Common myeloid progenitor, CD34-positive (primary cell): ENCODE measurements at regions not wholly inside any gene's neighbourhood (a gene's known extent, or its start where the extent isn't known, plus 50 kb on each side); places are given as distances from the start of the nearest gene placed in this dataset.

ENCODE experiments used
- CTCF ChIA-PET: fragments of 350-600 bp; sonication (Branson Sonifier 250); formaldehyde crosslinking; loops from one replicate; lab custom pipeline; 2021; ENCODE audit warnings: antibody characterized with exemption; lab: Charles Lee
- POLR2A ChIA-PET: fragments of 350-600 bp; sonication (Branson Sonifier 250); formaldehyde crosslinking; loops from one replicate; lab custom pipeline; 2021; ENCODE audit warnings: antibody characterized with exemption; lab: Charles Lee
- DNase-seq, 3 donors: peaks; one replicate each; pipeline versions ENCODE4 v3.0.0 to v3.0.0-alpha.2; 2013
- H3K27ac ChIP-seq, 2 experiments: 1 replicate in 1 of 2; 2 replicates in 1 of 2; pipeline ENCODE4 v1.7.0; 2013; ENCODE audit warnings: inconsistent platforms in 2 of 2, low read length in 2 of 2, mild to moderate bottlenecking in 2 of 2, low read depth in 1 of 2, moderate library complexity in 1 of 2; ENCODE audit not compliant: severe bottlenecking in 2 of 2, insufficient read depth in 1 of 2, poor library complexity in 1 of 2
- H3K27me3 ChIP-seq, 5 experiments: replicated peaks in 2 of 5; 1 replicate in 3 of 5; 2 replicates in 2 of 5; pipeline versions ENCODE4 v1.6.1 to v1.7.0; 2013; ENCODE audit warnings: low read length in 4 of 5, mild to moderate bottlenecking in 2 of 5, moderate library complexity in 2 of 5, inconsistent platforms in 1 of 5; ENCODE audit not compliant: insufficient read depth in 5 of 5, control insufficient read depth in 4 of 5
- H3K36me3 ChIP-seq, 4 experiments: 1 replicate in 2 of 4; 2 replicates in 2 of 4; pipeline versions ENCODE4 v1.6.1 to v1.7.0; 2013; ENCODE audit warnings: low read length in 3 of 4, control low read depth in 1 of 4, mild to moderate bottlenecking in 1 of 4; ENCODE audit not compliant: control insufficient read depth in 4 of 4, insufficient read depth in 4 of 4
- H3K4me1 ChIP-seq, 4 experiments: 1 replicate in 3 of 4; 2 replicates in 1 of 4; pipeline versions ENCODE4 v1.6.1 to v1.7.1; 2013; ENCODE audit warnings: low read length in 3 of 4, mild to moderate bottlenecking in 3 of 4, control low read depth in 1 of 4, inconsistent platforms in 1 of 4, moderate library complexity in 1 of 4; ENCODE audit not compliant: control insufficient read depth in 4 of 4, insufficient read depth in 4 of 4; ENCODE audit errors: control extremely low read depth in 1 of 4
- H3K4me3 ChIP-seq, 7 experiments: 1 replicate in 4 of 7; 2 replicates in 3 of 7; pipeline versions ENCODE4 v1.5.1 to v1.7.0; 2013; ENCODE audit warnings: mild to moderate bottlenecking in 7 of 7, low read length in 6 of 7, moderate library complexity in 6 of 7, inconsistent platforms in 2 of 7, low read depth in 2 of 7, control low read depth in 1 of 7; ENCODE audit not compliant: insufficient read depth in 4 of 7, control insufficient read depth in 1 of 7; ENCODE audit errors: extremely low read depth in 1 of 7
- H3K9me3 ChIP-seq, 5 experiments: 1 replicate in 4 of 5; 2 replicates in 1 of 5; pipeline versions ENCODE4 v1.6.1 to v1.7.1; 2013; ENCODE audit warnings: low read length in 4 of 5, mild to moderate bottlenecking in 2 of 5, inconsistent platforms in 1 of 5, low read depth in 1 of 5, moderate library complexity in 1 of 5; ENCODE audit not compliant: control insufficient read depth in 4 of 5, insufficient read depth in 2 of 5; ENCODE audit errors: control extremely low read depth in 1 of 5
- WGBS: methylation state at CpG from one replicate; pipeline ENCODE4 v1.1.5; 2013; ENCODE audit not compliant: insufficient coverage; 5-methylcytosine and 5-hydroxymethylcytosine counted together

DNA sequence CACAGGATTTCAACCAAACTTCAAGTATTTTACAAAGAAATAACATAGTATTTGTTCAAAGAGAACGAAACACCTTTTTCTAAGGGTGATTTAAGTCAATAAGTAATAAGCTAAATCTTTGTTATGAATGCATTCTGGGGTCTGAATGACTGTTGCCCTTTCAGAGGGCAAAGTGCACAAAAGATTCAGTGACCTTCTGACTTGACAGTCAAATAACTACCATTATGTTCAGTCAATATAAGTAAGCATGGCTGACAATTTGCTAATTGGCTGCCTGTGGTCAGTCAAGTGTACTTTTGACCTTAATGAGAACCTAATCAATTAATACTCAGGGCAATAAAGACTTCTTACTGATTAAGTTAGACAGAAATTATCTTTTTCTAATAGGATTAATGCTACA is 133.1 kb upstream of the NANOGP8 start:
- ChIA-PET POLR2A (no interaction called here), CTCF (no interaction called here)
- H3K4me1 ChIP-seq = no peaks in the 10 kb centered on the region
- WGBS = no CpG with 5 or more reads among the region's 1 CpG
- H3K27ac ChIP-seq = no peak overlapping the region
- H3K27me3 ChIP-seq = no peaks in the 10 kb centered on the region
- DNase-seq = no peak
- H3K9me3 ChIP-seq = peaks cover 0 to 2% (median 0%) of the 10 kb centered on the region in 5 experiments
- no peaks in the 10 kb centered on the region for H3K36me3 ChIP-seq
- no peak overlapping the region for H3K4me3 ChIP-seq

DNA sequence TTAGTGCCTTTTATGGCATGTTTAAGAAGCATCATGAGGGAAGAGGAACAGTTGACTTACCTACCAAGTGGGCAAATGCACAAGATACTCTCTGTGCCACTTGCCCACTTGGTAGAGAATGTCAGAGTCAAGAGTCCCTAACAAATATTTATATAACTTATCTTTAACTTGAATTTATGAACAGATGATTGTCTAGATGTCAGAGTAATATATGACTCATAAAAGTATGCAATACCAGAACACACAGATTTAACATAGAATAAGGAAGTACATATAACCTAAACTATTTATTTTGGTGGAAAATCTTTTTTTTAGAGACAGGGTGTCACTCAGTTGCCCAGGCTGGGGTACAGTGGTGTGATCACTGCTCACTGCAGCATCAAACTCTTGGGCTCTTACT is 130.0 kb upstream of the NANOGP8 start:
- ChIA-PET CTCF (no interaction called here), POLR2A (no interaction called here)
- Histone ChIP-seq H3K27me3 (no peaks in the 10 kb centered on the region), H3K4me1 (no peaks in the 10 kb centered on the region), H3K4me3 (no peak overlapping the region), H3K36me3 (no peaks in the 10 kb centered on the region), H3K9me3 (no peaks in the 10 kb centered on the region), H3K27ac (no peak overlapping the region)
- DNase-seq = no peak

GRCh38 chr15:35211240-35211902 is 126.3 kb upstream of the NANOGP8 start:
- Histone ChIP-seq H3K9me3 (no peaks in the 10 kb centered on the region), H3K27ac (no peak overlapping the region), H3K4me1 (no peaks in the 10 kb centered on the region), H3K4me3 (no peak overlapping the region), H3K27me3 (no peaks in the 10 kb centered on the region), H3K36me3 (no peaks in the 10 kb centered on the region)
- ChIA-PET CTCF (interaction anchor here (0.7 kb wide), 1 partner anchor 637 kb away, joined by 3 read pairs; no protein-coding TSS in a partner anchor), POLR2A (no interaction called here)
- DNase-seq = no peak

DNA sequence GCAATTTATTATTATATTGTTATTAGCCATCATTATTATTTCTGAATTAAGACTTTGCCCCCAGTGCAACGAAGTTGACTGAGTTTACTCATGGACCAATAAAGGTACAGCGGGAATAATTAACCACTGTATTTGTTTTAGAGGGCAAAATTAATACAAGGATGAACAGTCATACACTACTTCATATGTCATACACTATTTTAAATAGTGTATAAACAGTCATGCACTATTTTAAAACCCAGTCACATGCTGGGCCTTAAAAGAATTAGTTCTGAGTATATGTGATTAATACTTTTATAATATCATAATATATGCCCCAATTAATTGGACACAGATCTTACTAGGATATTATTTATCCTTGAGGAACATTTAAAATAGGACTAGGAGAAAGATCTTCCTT is 125.3 kb upstream of the NANOGP8 start:
- no peaks in the 10 kb centered on the region for H3K4me1 ChIP-seq
- WGBS = no CpG with 5 or more reads among the region's 2 CpGs
- no peak overlapping the region for H3K4me3 ChIP-seq
- no peaks in the 10 kb centered on the region for H3K36me3 ChIP-seq
- H3K27ac ChIP-seq = no peak overlapping the region
- DNase-seq = no peak
- POLR2A ChIA-PET = no interaction called here
- CTCF ChIA-PET = no interaction called here
- no peaks in the 10 kb centered on the region for H3K27me3 ChIP-seq
- no peaks in the 10 kb centered on the region for H3K9me3 ChIP-seq

DNA sequence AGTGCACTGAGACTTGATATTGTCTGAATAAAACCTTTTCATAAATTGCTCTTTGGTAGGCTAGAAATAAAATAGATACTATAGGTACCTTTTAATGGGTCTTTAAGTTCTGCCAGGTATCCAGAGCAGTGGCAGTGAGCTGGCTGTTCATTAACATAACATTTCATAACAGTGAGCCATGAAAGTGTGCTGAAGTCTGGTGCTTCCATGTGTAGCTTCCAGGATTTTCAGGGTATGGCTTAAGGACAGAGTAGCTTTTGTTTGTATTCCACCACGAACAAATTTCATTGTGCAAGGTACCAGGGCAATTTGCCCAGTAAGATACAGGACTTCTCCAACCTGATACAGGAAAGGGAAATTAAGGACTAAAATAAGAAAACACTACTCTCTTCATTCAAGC is 124.7 kb upstream of the NANOGP8 start:
- H3K4me3 ChIP-seq = no peak overlapping the region
- no peaks in the 10 kb centered on the region for H3K36me3 ChIP-seq
- H3K27me3 ChIP-seq = no peaks in the 10 kb centered on the region
- no peak overlapping the region for H3K27ac ChIP-seq
- no peak for DNase-seq
- CTCF ChIA-PET = no interaction called here
- H3K4me1 ChIP-seq = no peaks in the 10 kb centered on the region
- POLR2A ChIA-PET = no interaction called here
- no peaks in the 10 kb centered on the region for H3K9me3 ChIP-seq
- no CpG with 5 or more reads among the region's 1 CpG for WGBS

DNA sequence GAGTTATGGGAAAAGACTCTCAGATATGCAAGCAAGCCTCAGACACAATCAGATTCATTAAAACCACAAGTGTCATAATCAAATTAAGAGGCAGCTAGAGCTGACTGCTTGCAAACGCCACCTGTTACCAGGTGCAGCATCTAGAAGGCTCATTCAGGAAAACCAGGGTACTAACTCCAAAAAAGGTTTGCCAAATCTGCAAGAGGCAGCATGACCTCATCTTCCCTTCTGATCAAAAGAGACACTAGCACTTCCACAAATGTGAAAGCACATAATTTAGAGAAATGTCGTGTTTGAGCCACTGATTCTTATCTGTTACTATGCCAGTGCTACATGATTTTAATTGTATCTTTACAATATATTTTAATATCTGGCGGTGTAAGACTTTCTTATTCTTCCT is 123.3 kb upstream of the NANOGP8 start:
- Histone ChIP-seq H3K9me3 (no peaks in the 10 kb centered on the region), H3K4me3 (no peak overlapping the region), H3K36me3 (no peaks in the 10 kb centered on the region), H3K4me1 (no peaks in the 10 kb centered on the region), H3K27me3 (no peaks in the 10 kb centered on the region), H3K27ac (no peak overlapping the region)
- 88% methylated on average over 1 of the region's 3 CpGs for WGBS
- ChIA-PET POLR2A (no interaction called here), CTCF (no interaction called here)
- no peak for DNase-seq

GRCh38 chr15:35206060-35206675 is 121.1 kb upstream of the NANOGP8 start:
- Histone ChIP-seq H3K27me3 (no peaks in the 10 kb centered on the region), H3K9me3 (no peaks in the 10 kb centered on the region), H3K4me3 (no peak overlapping the region), H3K36me3 (no peaks in the 10 kb centered on the region), H3K27ac (no peak overlapping the region), H3K4me1 (no peaks in the 10 kb centered on the region)
- CTCF ChIA-PET = no interaction called here
- no CpG with 5 or more reads among the region's 2 CpGs for WGBS
- no peak for DNase-seq
- POLR2A ChIA-PET = no interaction called here
